ENCODE measurements at regions not wholly inside any gene's neighbourhood (a gene's known extent, or its start where the extent isn't known, plus 50 kb on each side); places are given as distances from the start of the nearest gene placed in this dataset.
A peak's percentile ranks its signal among the peaks of the same experiment; 100 is the strongest.
"Not testable (repeated sequence)": the region's sequence is repeated elsewhere in the genome, so short reads cannot be mapped to it uniquely, and the experiment has no call there.

GRCh38 chr16:58801838-58802237, 67.7 kb upstream of the GOT2 start:
- FAIRE-seq (no peak), DNase-seq (ENCODE audit: low spot score) (no peak)

- FAIRE-seq, result no peak
- DNase-seq (ENCODE audit: low spot score), result no peak
Observed at GRCh38 chr16:58797137-58797801, 63.2 kb upstream of the GOT2 start.

GRCh38 chr16:58793366-58793765, 59.2 kb upstream of the GOT2 start:
- peak; percentile 40 for FAIRE-seq
- DNase-seq (ENCODE audit: low spot score), result no peak

GRCh38 chr16:58792188-58792587, 58.1 kb upstream of the GOT2 start:
- DNase-seq (ENCODE audit: low spot score) (no peak), FAIRE-seq (no peak)

- not testable (repeated sequence) for FAIRE-seq; DNase-seq (ENCODE audit: low spot score)
Observed at GRCh38 chr16:58790816-58791557, 56.9 kb upstream of the GOT2 start.

- no peak for DNase-seq (ENCODE audit: low spot score)
- no peak for FAIRE-seq
Observed at GRCh38 chr16:58789351-58789750, 55.2 kb upstream of the GOT2 start.

Data from urothelium cell line (cell line).